ENCODE measurements at regions not wholly inside any gene's neighbourhood (a gene's known extent, or its start where the extent isn't known, plus 50 kb on each side); places are given as distances from the start of the nearest gene placed in this dataset.
"Not testable (repeated sequence)": the region's sequence is repeated elsewhere in the genome, so short reads cannot be mapped to it uniquely, and the experiment has no call there.

GRCh38 chr3:3927965-3928364, 128.7 kb downstream of the LRRN1 start:
- no peak overlapping the region for H3K4me3 ChIP-seq (ENCODE audit: low read depth, low read length)
- TF ChIP-seq, protein P1, sequence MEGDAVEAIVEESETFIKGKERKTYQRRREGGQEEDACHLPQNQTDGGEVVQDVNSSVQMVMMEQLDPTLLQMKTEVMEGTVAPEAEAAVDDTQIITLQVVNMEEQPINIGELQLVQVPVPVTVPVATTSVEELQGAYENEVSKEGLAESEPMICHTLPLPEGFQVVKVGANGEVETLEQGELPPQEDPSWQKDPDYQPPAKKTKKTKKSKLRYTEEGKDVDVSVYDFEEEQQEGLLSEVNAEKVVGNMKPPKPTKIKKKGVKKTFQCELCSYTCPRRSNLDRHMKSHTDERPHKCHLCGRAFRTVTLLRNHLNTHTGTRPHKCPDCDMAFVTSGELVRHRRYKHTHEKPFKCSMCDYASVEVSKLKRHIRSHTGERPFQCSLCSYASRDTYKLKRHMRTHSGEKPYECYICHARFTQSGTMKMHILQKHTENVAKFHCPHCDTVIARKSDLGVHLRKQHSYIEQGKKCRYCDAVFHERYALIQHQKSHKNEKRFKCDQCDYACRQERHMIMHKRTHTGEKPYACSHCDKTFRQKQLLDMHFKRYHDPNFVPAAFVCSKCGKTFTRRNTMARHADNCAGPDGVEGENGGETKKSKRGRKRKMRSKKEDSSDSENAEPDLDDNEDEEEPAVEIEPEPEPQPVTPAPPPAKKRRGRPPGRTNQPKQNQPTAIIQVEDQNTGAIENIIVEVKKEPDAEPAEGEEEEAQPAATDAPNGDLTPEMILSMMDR (IDR thresholded peaks at IDR 0.05; ENCODE audit: control insufficient read depth, extremely low read depth, insufficient read depth): no peak
- DNase-seq (ENCODE audit: low read depth): no peak

DNA sequence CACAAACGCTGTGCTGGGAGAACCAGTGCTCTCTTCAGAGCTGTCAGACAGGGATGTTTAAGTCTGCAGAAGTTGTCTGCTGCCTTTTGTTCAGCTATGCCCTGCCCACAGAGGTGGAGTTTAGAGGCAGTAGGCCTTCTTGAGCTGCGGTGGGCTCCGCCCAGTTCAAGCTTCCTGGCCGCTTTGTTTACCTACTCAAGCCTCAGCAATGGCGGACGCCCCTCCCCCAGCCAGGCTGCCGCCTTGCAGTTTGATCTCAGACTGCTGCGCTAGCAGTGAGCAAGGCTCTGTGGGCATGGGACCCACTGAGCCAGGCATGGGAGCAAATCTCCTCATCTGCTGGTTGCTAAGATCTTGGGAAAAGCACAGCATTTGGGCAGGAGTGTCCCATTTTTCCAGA, 142.1 kb downstream of the LRRN1 start:
- not testable (repeated sequence) for DNase-seq (ENCODE audit: low read depth); H3K4me3 ChIP-seq (ENCODE audit: low read depth, low read length)

- H3K4me3 ChIP-seq (ENCODE audit: low read depth, low read length): no peak overlapping the region
- TF ChIP-seq, protein P1 (IDR thresholded peaks at IDR 0.05; ENCODE audit: control insufficient read depth, extremely low read depth, insufficient read depth): no peak
- no peak for DNase-seq (ENCODE audit: low read depth)
These were observed 151.8 kb downstream of the LRRN1 start for GRCh38 chr3:3951071-3951470.

GRCh38 chr3:3951501-3951900, 152.3 kb downstream of the LRRN1 start:
- TF ChIP-seq, protein P1 (IDR thresholded peaks at IDR 0.05; ENCODE audit: control insufficient read depth, extremely low read depth, insufficient read depth): no peak
- H3K4me3 ChIP-seq (ENCODE audit: low read depth, low read length): no peak overlapping the region
- no peak for DNase-seq (ENCODE audit: low read depth)

GRCh38 chr3:3962867-3963266, 163.6 kb downstream of the LRRN1 start:
- H3K4me3 ChIP-seq (ENCODE audit: low read depth, low read length); DNase-seq (ENCODE audit: low read depth): not testable (repeated sequence)

DNA sequence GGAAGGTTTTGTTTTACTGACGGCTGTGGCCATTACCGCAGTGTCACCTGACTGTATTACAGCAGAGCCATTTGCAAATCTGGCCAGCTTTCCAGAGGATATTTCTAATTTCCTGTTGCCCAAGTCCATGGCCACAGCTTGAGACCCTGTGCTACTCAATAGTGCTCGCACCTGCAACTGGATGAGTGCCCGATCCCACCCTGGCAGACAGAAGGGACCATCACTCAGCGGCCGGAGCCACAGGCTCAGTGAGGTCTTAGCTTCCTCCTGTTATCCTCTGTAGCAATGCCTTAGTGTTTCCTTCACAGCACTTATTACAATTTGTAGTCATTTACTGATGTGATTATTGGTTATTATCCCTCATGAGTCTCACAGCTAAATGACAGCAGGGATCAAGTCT, 184.8 kb downstream of the LRRN1 start:
- DNase-seq (ENCODE audit: low read depth): no peak
- TF ChIP-seq, protein P1 (IDR thresholded peaks at IDR 0.05; ENCODE audit: control insufficient read depth, extremely low read depth, insufficient read depth): no peak
- H3K4me3 ChIP-seq (ENCODE audit: low read depth, low read length): no peak overlapping the region

GRCh38 chr3:3991598-3991997, 192.4 kb downstream of the LRRN1 start:
- no peak overlapping the region for H3K4me3 ChIP-seq (ENCODE audit: low read depth, low read length)
- TF ChIP-seq, protein P1 (IDR thresholded peaks at IDR 0.05; ENCODE audit: control insufficient read depth, extremely low read depth, insufficient read depth): no peak
- DNase-seq (ENCODE audit: low read depth): no peak

- no peak overlapping the region for H3K4me3 ChIP-seq (ENCODE audit: low read depth, low read length)
- TF ChIP-seq, protein P1 (IDR thresholded peaks at IDR 0.05; ENCODE audit: control insufficient read depth, extremely low read depth, insufficient read depth): no peak
- DNase-seq (ENCODE audit: low read depth): peak; percentile 77
These were observed 193.2 kb downstream of the LRRN1 start for GRCh38 chr3:3992312-3992874.
